Thymus (tissue), 11 donors: ENCODE measurements at regions not wholly inside any gene's neighbourhood (a gene's known extent, or its start where the extent isn't known, plus 50 kb on each side); places are given as distances from the start of the nearest gene placed in this dataset.
A peak's percentile ranks its signal among the peaks of the same experiment; 100 is the strongest.

ENCODE experiments used
- DNase-seq, 9 donors: peaks; one replicate each; pipeline ENCODE4 v3.0.0-alpha.2; 2013; ENCODE audit warnings: low spot score in 9 of 9, low read depth in 6 of 9, missing footprints in 1 of 9
- H3K27ac ChIP-seq, 2 donors: one replicate each; pipeline ENCODE4 v1.5.1; 2013; ENCODE audit warnings: control low read depth in 1 of 2, low read depth in 1 of 2, low read length in 1 of 2, mild to moderate bottlenecking in 1 of 2, moderate library complexity in 1 of 2
- H3K27me3 ChIP-seq, 2 donors: one replicate each; pipeline ENCODE4 v1.5.1; 2013; ENCODE audit warnings: low read length in 1 of 2; ENCODE audit not compliant: control insufficient read depth in 2 of 2, insufficient read depth in 1 of 2
- H3K36me3 ChIP-seq, 2 donors: one replicate each; pipeline ENCODE4 v1.5.1; 2013; ENCODE audit warnings: low read length in 1 of 2, mild to moderate bottlenecking in 1 of 2, moderate library complexity in 1 of 2; ENCODE audit not compliant: control insufficient read depth in 2 of 2, insufficient read depth in 2 of 2
- H3K4me1 ChIP-seq, 2 donors: one replicate each; pipeline ENCODE4 v1.5.1; 2013; ENCODE audit warnings: low read length in 2 of 2; ENCODE audit not compliant: control insufficient read depth in 2 of 2, insufficient read depth in 2 of 2
- H3K4me3 ChIP-seq, 2 donors: one replicate each; pipeline ENCODE4 v1.5.1; 2013; ENCODE audit warnings: low read length in 2 of 2, control low read depth in 1 of 2, mild to moderate bottlenecking in 1 of 2
- H3K9me3 ChIP-seq, 2 donors: one replicate each; pipeline ENCODE4 v1.5.1; 2013; ENCODE audit warnings: low read length in 1 of 2, mild to moderate bottlenecking in 1 of 2; ENCODE audit not compliant: control insufficient read depth in 2 of 2, insufficient read depth in 1 of 2
- WGBS: extraction: QIAGEN DNeasy Blood & Tissue Kit; methylation state at CpG from one replicate; pipeline ENCODE4 v1.1.7; 2013; 5-methylcytosine and 5-hydroxymethylcytosine counted together
- donor health status: healthy.

DNA sequence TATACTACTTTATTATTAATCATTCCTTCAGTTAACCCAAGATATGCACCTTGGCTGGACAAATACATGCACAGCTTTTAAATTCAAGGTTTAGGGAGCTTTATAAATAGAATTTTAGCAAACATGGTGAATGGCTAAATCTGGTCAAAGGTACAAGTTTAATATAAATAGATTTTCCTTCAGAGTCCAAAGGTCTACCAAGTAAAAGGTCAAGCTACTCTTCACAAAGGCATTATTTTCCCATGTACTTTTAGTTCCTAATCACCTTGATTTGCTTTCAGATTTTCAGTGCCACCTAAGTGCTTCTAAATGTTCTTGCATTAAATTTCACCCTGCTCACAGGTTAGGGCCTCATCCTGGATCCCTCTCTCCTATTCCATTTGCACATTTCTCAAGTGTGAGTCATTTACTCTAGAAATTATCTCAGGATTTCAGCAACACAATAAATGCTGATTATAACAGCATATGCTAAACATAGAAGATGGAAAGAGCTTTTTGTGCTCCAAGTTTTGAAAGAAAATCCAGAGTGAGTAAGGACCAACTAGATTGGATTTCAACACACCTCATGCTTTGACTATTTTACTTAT, 459.4 kb upstream of the ITGA1 start:
- Histone ChIP-seq H3K36me3 (no peaks in the 10 kb centered on the region), H3K27me3 (no peaks in the 10 kb centered on the region), H3K9me3 (no peaks in the 10 kb centered on the region), H3K27ac (no peak overlapping the region), H3K4me1 (no peaks in the 10 kb centered on the region), H3K4me3 (no peak overlapping the region)
- DNase-seq = no peak

GRCh38 chr5:52331725-52332124, 456.0 kb upstream of the ITGA1 start:
- H3K4me3 ChIP-seq = no peak overlapping the region
- WGBS = 96% methylated on average over 1 of the region's 1 CpG

DNA sequence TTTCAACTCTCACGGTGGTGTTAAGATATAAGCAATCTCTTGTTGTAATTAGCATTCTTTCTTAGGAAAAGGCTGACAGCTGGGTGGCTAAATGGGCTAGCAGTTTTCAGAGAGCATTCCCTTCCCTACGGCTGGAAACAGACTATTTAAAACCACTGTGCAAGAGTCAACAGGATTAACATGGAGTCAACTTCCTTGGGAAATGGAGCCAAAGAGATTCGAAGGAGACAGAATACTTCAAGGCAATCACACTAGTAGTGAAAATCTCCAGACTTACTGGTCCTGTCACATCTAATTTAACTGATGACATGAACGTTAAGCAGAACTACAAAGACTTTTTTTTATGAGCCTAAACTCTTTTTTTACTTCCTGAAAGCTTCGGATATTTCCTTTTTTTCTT, 453.3 kb upstream of the ITGA1 start:
- DNase-seq = no peak
- Histone ChIP-seq H3K27ac (no peak overlapping the region), H3K36me3 (no peaks in the 10 kb centered on the region), H3K4me1 (no peaks in the 10 kb centered on the region), H3K9me3 (no peaks in the 10 kb centered on the region), H3K27me3 (no peaks in the 10 kb centered on the region), H3K4me3 (no peak overlapping the region)
- WGBS = 34% methylated on average over 5 of the region's 5 CpGs

More at GRCh38 chr5:52331725-52332124, 456.0 kb upstream of the ITGA1 start:
- no peaks in the 10 kb centered on the region for H3K27me3 ChIP-seq
- H3K27ac ChIP-seq = no peak overlapping the region
- DNase-seq = no peak
- no peaks in the 10 kb centered on the region for H3K36me3 ChIP-seq
- no peaks in the 10 kb centered on the region for H3K9me3 ChIP-seq
- H3K4me1 ChIP-seq = no peaks in the 10 kb centered on the region

- no peak overlapping the region for H3K27ac ChIP-seq
- no peak overlapping the region for H3K4me3 ChIP-seq
- H3K27me3 ChIP-seq = no peaks in the 10 kb centered on the region
- H3K36me3 ChIP-seq = no peaks in the 10 kb centered on the region
- H3K9me3 ChIP-seq = no peaks in the 10 kb centered on the region
- no peak for DNase-seq
- WGBS = 93% methylated on average over 3 of the region's 3 CpGs
- H3K4me1 ChIP-seq = no peaks in the 10 kb centered on the region
Observed at GRCh38 chr5:52339285-52339684, 448.4 kb upstream of the ITGA1 start.

DNA sequence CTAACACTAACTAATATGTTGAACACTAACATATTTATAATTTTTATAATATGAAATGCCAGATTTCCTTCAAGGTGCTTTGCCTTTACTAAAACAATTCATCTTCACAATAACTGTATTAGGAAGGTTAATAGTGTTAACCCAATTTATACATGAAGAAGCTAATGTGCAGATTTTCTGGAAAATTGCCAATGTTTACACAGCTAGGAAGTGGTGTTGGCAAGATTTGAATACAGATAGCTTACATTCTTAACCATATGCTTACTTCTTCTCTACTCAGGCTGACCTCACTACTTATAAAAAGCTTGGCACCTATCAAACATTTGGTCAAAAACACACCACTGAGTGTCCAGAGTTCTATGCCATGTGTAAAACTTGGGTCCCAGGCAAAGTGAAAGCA, 445.4 kb upstream of the ITGA1 start:
- Histone ChIP-seq H3K4me3 (no peak overlapping the region), H3K27ac (no peak overlapping the region), H3K36me3 (no peaks in the 10 kb centered on the region), H3K9me3 (no peaks in the 10 kb centered on the region), H3K4me1 (no peaks in the 10 kb centered on the region), H3K27me3 (no peaks in the 10 kb centered on the region)
- DNase-seq = no peak

- no peaks in the 10 kb centered on the region for H3K36me3 ChIP-seq
- H3K27ac ChIP-seq = no peak overlapping the region
- DNase-seq = peak in 1 of 9 donors; percentile 4
- no peaks in the 10 kb centered on the region for H3K9me3 ChIP-seq
- H3K27me3 ChIP-seq = no peaks in the 10 kb centered on the region
- no peaks in the 10 kb centered on the region for H3K4me1 ChIP-seq
- no peak overlapping the region for H3K4me3 ChIP-seq
- 50% methylated on average over 3 of the region's 3 CpGs for WGBS
Observed at GRCh38 chr5:52356311-52356918, 431.3 kb upstream of the ITGA1 start.

GRCh38 chr5:52359261-52359660, 428.5 kb upstream of the ITGA1 start:
- Histone ChIP-seq H3K27me3 (no peaks in the 10 kb centered on the region), H3K27ac (no peak overlapping the region), H3K4me1 (no peaks in the 10 kb centered on the region), H3K9me3 (no peaks in the 10 kb centered on the region), H3K4me3 (no peak overlapping the region), H3K36me3 (no peaks in the 10 kb centered on the region)
- DNase-seq = no peak

DNA sequence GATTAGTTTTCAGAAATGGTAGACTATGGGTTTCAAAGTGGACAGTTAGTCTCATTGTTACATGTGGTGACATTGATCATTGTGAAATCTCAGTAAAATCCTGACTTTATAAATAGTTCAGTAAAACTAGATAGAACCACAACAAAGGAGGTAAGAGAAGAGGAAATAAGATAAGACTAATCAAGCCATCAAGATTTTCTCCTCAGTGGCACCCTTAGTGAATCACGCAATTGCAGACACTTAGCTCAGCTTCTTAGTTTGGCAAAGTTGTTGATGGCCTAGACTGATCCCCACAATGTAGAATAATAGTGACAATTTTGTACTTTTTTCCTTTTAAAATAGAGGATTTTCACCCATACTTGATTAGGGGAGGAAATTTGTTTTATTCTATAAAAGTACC, 426.7 kb upstream of the ITGA1 start:
- no peaks in the 10 kb centered on the region for H3K36me3 ChIP-seq
- no peak overlapping the region for H3K27ac ChIP-seq
- H3K4me3 ChIP-seq = no peak overlapping the region
- H3K4me1 ChIP-seq = no peaks in the 10 kb centered on the region
- H3K9me3 ChIP-seq = no peaks in the 10 kb centered on the region
- 80% methylated on average over 1 of the region's 1 CpG for WGBS
- no peaks in the 10 kb centered on the region for H3K27me3 ChIP-seq
- DNase-seq = no peak

DNA sequence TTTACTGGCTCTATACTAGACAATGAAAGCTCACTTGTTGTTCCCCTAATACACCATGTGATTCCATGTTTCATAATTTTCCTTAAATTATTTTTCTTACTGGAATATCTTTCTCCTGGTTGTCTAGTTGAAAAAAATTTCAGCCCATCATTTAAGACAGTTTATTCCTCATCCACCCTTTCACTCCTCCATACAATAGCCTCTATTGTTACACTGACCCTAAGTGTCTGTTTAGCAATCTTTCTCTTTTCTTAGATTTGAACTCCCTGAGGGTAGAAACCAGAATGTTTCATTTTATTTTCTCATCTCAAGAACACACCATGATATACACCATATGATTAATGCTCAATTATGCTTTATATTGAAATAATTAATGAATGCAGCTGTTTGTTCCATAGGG, 413.4 kb upstream of the ITGA1 start:
- Histone ChIP-seq H3K27me3 (no peaks in the 10 kb centered on the region), H3K4me1 (no peaks in the 10 kb centered on the region), H3K4me3 (no peak overlapping the region), H3K9me3 (no peaks in the 10 kb centered on the region), H3K36me3 (no peaks in the 10 kb centered on the region), H3K27ac (no peak overlapping the region)
- no peak for DNase-seq

GRCh38 chr5:52375969-52376368, 411.7 kb upstream of the ITGA1 start:
- Histone ChIP-seq H3K27me3 (no peaks in the 10 kb centered on the region), H3K9me3 (no peaks in the 10 kb centered on the region), H3K4me3 (no peak overlapping the region), H3K36me3 (no peaks in the 10 kb centered on the region), H3K4me1 (no peaks in the 10 kb centered on the region), H3K27ac (no peak overlapping the region)
- WGBS = 95% methylated on average over 3 of the region's 3 CpGs
- no peak for DNase-seq
